A549 (cell line): ENCODE measurements at regions not wholly inside any gene's neighbourhood (a gene's known extent, or its start where the extent isn't known, plus 50 kb on each side); places are given as distances from the start of the nearest gene placed in this dataset.

Experiments
- ATAC-seq, 2 experiments: fragments of 200-7000 bp in 1 of 2; fragments of >200 bp in 1 of 2; cut with Nextera tagmentation in 1 of 2; cut with Tn5 transposase in 1 of 2; 3 replicates each; pipeline versions ENCODE4 v1.8.0 to v1.9.1; 2018 to 2020; ENCODE audit warnings: mild to moderate bottlenecking in 1 of 2, moderate library complexity in 1 of 2
- CTCF ChIA-PET: fragments of 300-600 bp; sonication (Branson Sonifier 250); formaldehyde crosslinking; extraction: SDS; loops from one replicate; lab custom pipeline; 2021; ENCODE audit warnings: antibody characterized with exemption, inconsistent platforms; lab: Yijun Ruan, JAX
- POLR2A ChIA-PET: fragments of 350-600 bp; formaldehyde crosslinking; extraction: SDS; loops from one replicate; lab custom pipeline; 2021; ENCODE audit warnings: antibody characterized with exemption, inconsistent platforms; lab: Yijun Ruan, JAX
- DNase-seq, 2 experiments: peaks; one replicate each; pipeline versions ENCODE4 v3.0.0 to v3.0.0-alpha.2; 2011 to 2016; ENCODE audit warnings: low read depth in 1 of 2, low spot score in 1 of 2
- FAIRE-seq: peaks from 2 replicates; lab custom pipeline; 2011; peaks lifted over from hg19 to GRCh38; lab: Jason Lieb, UNC
- H3K27ac ChIP-seq, 2 experiments: fragments of >200 bp; sonication (Bioruptor Twin); formaldehyde crosslinking; 3 replicates each; pipeline ENCODE4 v1.5.1; 2016 to 2017
- H3K4me1 ChIP-seq: fragments of >200 bp; sonication (Bioruptor Twin); formaldehyde crosslinking; 3 replicates; pipeline ENCODE4 v1.6.1; 2016
- H3K4me2 ChIP-seq: fragments of >200 bp; sonication (Bioruptor Twin); formaldehyde crosslinking; 3 replicates; pipeline ENCODE4 v1.6.1; 2016
- H3K4me3 ChIP-seq: fragments of >200 bp; sonication (Bioruptor Twin); formaldehyde crosslinking; 3 replicates; pipeline ENCODE4 v1.5.1; 2016
- H3K9me3 ChIP-seq: fragments of >200 bp; sonication (Bioruptor Twin); formaldehyde crosslinking; 3 replicates; pipeline ENCODE4 v1.6.1; 2016
- CEBPB ChIP-seq, 2 experiments: fragments of >200 bp in 1 of 2; sonication (Bioruptor Twin) in 1 of 2; formaldehyde crosslinking in 1 of 2; IDR thresholded peaks; 2 replicates each; pipeline ENCODE4 v1.6.1; 2012 to 2016
- CHD2 ChIP-seq: fragments of 150-350 bp; IDR thresholded peaks from 2 replicates; pipeline ENCODE4 v1.6.1; 2014; ENCODE audit warnings: low read length; ENCODE audit not compliant: partially characterized antibody
- CHD4 ChIP-seq: fragments of 200-600 bp; sonication (generic); IDR thresholded peaks from 2 replicates; pipeline ENCODE4 v1.6.1; 2016; ENCODE audit warnings: antibody characterized with exemption, mild to moderate bottlenecking, borderline replicate concordance
- FOSL2 ChIP-seq, 2 experiments: fragments of 450-650 bp in 1 of 2; fragments of >200 bp in 1 of 2; sonication (Bioruptor Twin) in 1 of 2; formaldehyde crosslinking; IDR thresholded peaks; 2 replicates each; pipeline versions ENCODE4 v1.5.0 to v1.6.1; 2016 to 2020; ENCODE audit warnings: mild to moderate bottlenecking in 1 of 2, moderate library complexity in 1 of 2
- HDAC2 ChIP-seq: fragments of 200-600 bp; sonication (generic); IDR thresholded peaks from 2 replicates; pipeline ENCODE4 v1.6.1; 2016
- HEYL ChIP-seq: fragments of 250-450 bp; sonication (Bioruptor Pico); IDR thresholded peaks from 2 replicates; pipeline ENCODE4 v1.8.0; 2021; ENCODE audit warnings: mild to moderate bottlenecking, moderate library complexity
- HOXB13 ChIP-seq: fragments of 250-450 bp; sonication (Bioruptor Pico); IDR thresholded peaks from 2 replicates; pipeline ENCODE4 v1.5.0; 2020; ENCODE audit warnings: low read depth, mild to moderate bottlenecking, moderate library complexity
- HOXB5 ChIP-seq: fragments of 250-450 bp; sonication (Bioruptor Pico); IDR thresholded peaks from 2 replicates; pipeline ENCODE4 v1.5.0; 2020; ENCODE audit warnings: mild to moderate bottlenecking, moderate library complexity
- NR3C1 ChIP-seq: fragments of >200 bp; sonication (Bioruptor Twin); formaldehyde crosslinking; IDR thresholded peaks from 3 replicates; pipeline ENCODE4 v1.6.1; 2017
- PHF8 ChIP-seq: fragments of 200-600 bp; sonication (generic); IDR thresholded peaks from 2 replicates; pipeline ENCODE4 v1.6.1; 2016; ENCODE audit warnings: low read depth, mild to moderate bottlenecking, antibody characterized with exemption, moderate library complexity, borderline replicate concordance
- POLR2A ChIP-seq: IDR thresholded peaks from 2 replicates; pipeline ENCODE4 v1.6.1; 2012; ENCODE audit warnings: mild to moderate bottlenecking, low read length
- POLR2AphosphoS2 ChIP-seq: conservative IDR thresholded peaks from 2 replicates; pipeline ENCODE4 v1.6.1; 2012; ENCODE audit warnings: low read length, improper control_type of control experiment, inconsistent platforms
- RARB ChIP-seq: fragments of 250-450 bp; sonication (Bioruptor Pico); IDR thresholded peaks from 2 replicates; pipeline ENCODE4 v1.8.0; 2021; ENCODE audit warnings: mild to moderate bottlenecking, moderate library complexity
- RNF2 ChIP-seq: fragments of 200-600 bp; sonication (generic); IDR thresholded peaks from 2 replicates; pipeline ENCODE4 v1.6.1; 2016; ENCODE audit warnings: low read depth, mild to moderate bottlenecking, antibody characterized with exemption, moderate library complexity, borderline replicate concordance
- TFCP2L1 ChIP-seq: fragments of 250-450 bp; sonication (Bioruptor Pico); IDR thresholded peaks from 2 replicates; pipeline ENCODE4 v1.5.0; 2021; ENCODE audit warnings: mild to moderate bottlenecking
- WGBS: methylation state at CpG from one replicate; pipeline ENCODE4 v1.1.6; 2017; ENCODE audit errors: missing lambda C conversion rate; 5-methylcytosine and 5-hydroxymethylcytosine counted together
- TF ChIP-seq, protein P1 (sequence below): fragments of >200 bp; sonication (Bioruptor Twin); formaldehyde crosslinking; IDR thresholded peaks from 3 replicates; pipeline ENCODE4 v1.5.1; 2016
- TF ChIP-seq, protein P2 (sequence below): fragments of 450-650 bp; IDR thresholded peaks from 2 replicates; pipeline ENCODE4 v1.6.1; 2014; ENCODE audit warnings: antibody characterized with exemption
- TF ChIP-seq, protein P3 (sequence below): IDR thresholded peaks from 2 replicates; pipeline ENCODE4 v1.6.1; 2012
- TF ChIP-seq, protein P4 (sequence below): fragments of >200 bp; sonication (Bioruptor Twin); formaldehyde crosslinking; IDR thresholded peaks from 3 replicates; pipeline ENCODE4 v1.6.1; 2016
- TF ChIP-seq, protein P5 (sequence below): IDR thresholded peaks from 2 replicates; pipeline ENCODE4 v1.6.1; 2012
- TF ChIP-seq, protein P6 (sequence below): fragments of 250-450 bp; sonication (Bioruptor Pico); IDR thresholded peaks from 2 replicates; pipeline ENCODE4 v1.5.0; 2020; ENCODE audit warnings: low read depth, mild to moderate bottlenecking, moderate library complexity
- TF ChIP-seq, protein P7 (sequence below): fragments of 200-600 bp; sonication (generic); IDR thresholded peaks from 2 replicates; pipeline ENCODE4 v1.6.1; 2016; ENCODE audit warnings: antibody characterized with exemption, mild to moderate bottlenecking, moderate library complexity

DNA sequence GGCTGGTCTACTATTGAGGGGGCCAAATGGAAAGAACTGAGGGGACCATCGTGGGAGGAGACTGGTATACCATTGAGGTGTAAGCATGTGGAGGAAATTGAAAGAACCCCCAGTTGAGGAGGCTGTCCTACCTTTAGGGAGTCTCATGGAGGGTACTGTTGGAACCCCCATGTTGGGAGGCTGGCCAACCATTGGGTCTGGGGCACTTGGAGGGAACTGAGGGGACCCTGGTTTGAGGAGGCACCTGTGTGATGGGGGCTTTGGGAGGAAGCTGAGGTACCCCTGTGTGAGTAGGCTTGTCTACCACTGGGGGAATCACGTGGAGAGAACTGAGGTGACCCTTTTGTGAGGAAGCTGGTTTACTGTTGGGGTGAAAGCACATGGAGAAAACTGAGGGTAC is 157.5 kb downstream of the FBLN2 start:
- Histone ChIP-seq H3K4me1 (no peaks in the 10 kb centered on the region), H3K4me3 (no peak overlapping the region), H3K9me3 (no peaks in the 10 kb centered on the region; the same call in 2 of the 3 replicates), H3K27ac (no peak overlapping the region), H3K4me2 (no peak overlapping the region)
- DNase-seq (no peak), ATAC-seq (no peak), FAIRE-seq (no peak)
- WGBS: 0% methylated on average over 2 of the region's 2 CpGs
- TF ChIP-seq CEBPB (IDR thresholded peaks at IDR 0.05) (no peak), HDAC2 (no peak), FOSL2 (IDR thresholded peaks at IDR 0.05) (no peak), FOSL2 (CRISPR knock-in tag; IDR thresholded peaks at IDR 0.05) (no peak), HOXB13 (CRISPR knock-in tag) (no peak), HOXB5 (CRISPR knock-in tag) (no peak), PHF8 (no peak), TFCP2L1 (no peak), POLR2AphosphoS2 (no peak), CHD2 (no peak)
- TF ChIP-seq, protein P1, sequence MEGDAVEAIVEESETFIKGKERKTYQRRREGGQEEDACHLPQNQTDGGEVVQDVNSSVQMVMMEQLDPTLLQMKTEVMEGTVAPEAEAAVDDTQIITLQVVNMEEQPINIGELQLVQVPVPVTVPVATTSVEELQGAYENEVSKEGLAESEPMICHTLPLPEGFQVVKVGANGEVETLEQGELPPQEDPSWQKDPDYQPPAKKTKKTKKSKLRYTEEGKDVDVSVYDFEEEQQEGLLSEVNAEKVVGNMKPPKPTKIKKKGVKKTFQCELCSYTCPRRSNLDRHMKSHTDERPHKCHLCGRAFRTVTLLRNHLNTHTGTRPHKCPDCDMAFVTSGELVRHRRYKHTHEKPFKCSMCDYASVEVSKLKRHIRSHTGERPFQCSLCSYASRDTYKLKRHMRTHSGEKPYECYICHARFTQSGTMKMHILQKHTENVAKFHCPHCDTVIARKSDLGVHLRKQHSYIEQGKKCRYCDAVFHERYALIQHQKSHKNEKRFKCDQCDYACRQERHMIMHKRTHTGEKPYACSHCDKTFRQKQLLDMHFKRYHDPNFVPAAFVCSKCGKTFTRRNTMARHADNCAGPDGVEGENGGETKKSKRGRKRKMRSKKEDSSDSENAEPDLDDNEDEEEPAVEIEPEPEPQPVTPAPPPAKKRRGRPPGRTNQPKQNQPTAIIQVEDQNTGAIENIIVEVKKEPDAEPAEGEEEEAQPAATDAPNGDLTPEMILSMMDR: no peak
- TF ChIP-seq, protein P2, sequence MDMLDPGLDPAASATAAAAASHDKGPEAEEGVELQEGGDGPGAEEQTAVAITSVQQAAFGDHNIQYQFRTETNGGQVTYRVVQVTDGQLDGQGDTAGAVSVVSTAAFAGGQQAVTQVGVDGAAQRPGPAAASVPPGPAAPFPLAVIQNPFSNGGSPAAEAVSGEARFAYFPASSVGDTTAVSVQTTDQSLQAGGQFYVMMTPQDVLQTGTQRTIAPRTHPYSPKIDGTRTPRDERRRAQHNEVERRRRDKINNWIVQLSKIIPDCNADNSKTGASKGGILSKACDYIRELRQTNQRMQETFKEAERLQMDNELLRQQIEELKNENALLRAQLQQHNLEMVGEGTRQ: no peak
- TF ChIP-seq, protein P3, sequence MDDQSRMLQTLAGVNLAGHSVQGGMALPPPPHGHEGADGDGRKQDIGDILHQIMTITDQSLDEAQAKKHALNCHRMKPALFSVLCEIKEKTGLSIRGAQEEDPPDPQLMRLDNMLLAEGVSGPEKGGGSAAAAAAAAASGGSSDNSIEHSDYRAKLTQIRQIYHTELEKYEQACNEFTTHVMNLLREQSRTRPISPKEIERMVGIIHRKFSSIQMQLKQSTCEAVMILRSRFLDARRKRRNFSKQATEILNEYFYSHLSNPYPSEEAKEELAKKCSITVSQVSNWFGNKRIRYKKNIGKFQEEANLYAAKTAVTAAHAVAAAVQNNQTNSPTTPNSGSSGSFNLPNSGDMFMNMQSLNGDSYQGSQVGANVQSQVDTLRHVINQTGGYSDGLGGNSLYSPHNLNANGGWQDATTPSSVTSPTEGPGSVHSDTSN: no peak
- TF ChIP-seq, protein P4, sequence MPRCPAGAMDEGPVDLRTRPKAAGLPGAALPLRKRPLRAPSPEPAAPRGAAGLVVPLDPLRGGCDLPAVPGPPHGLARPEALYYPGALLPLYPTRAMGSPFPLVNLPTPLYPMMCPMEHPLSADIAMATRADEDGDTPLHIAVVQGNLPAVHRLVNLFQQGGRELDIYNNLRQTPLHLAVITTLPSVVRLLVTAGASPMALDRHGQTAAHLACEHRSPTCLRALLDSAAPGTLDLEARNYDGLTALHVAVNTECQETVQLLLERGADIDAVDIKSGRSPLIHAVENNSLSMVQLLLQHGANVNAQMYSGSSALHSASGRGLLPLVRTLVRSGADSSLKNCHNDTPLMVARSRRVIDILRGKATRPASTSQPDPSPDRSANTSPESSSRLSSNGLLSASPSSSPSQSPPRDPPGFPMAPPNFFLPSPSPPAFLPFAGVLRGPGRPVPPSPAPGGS: no peak
- TF ChIP-seq, protein P5, sequence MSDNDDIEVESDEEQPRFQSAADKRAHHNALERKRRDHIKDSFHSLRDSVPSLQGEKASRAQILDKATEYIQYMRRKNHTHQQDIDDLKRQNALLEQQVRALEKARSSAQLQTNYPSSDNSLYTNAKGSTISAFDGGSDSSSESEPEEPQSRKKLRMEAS: no peak
- CTCF ChIA-PET: no interaction called here
- POLR2A ChIA-PET: no interaction called here

DNA sequence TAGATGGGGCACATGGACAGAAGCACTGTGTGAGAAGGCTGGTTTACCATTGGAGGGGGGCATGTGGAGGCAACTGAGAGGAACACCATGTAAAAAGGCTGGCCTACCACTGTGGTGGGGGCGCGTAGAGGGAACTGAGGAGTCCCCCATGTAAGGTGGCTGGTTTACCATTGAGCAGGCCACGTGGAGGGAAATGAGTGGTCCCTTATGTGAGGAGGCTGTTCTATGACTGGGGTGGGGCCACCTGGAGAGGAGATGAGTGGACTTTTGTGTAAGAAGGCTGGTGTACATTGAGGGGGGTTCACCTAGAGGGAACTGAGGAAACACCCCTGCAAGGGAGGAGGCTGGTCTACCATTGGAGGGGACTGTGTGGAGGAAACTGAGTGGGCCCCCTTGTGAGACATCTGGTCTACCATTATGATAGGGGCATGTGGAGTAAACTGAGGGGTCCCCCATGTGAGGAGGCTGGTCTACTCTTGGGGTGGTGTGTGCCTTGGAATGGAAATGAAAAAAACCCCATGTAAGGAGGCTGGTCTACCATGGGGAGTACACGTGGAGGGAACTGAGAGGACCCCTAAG is 156.9 kb downstream of the FBLN2 start:
- POLR2A ChIA-PET: no interaction called here
- WGBS: 49% methylated on average over 4 of the region's 4 CpGs
- FAIRE-seq (no peak), DNase-seq (no peak), ATAC-seq (no peak)
- CTCF ChIA-PET: no interaction called here
- Histone ChIP-seq H3K4me2 (no peak overlapping the region), H3K4me1 (no peaks in the 10 kb centered on the region), H3K9me3 (no peaks in the 10 kb centered on the region; the same call in 2 of the 3 replicates), H3K27ac (no peak overlapping the region), H3K4me3 (no peak overlapping the region)
- TF ChIP-seq, protein P6, sequence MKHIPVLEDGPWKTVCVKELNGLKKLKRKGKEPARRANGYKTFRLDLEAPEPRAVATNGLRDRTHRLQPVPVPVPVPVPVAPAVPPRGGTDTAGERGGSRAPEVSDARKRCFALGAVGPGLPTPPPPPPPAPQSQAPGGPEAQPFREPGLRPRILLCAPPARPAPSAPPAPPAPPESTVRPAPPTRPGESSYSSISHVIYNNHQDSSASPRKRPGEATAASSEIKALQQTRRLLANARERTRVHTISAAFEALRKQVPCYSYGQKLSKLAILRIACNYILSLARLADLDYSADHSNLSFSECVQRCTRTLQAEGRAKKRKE (CRISPR knock-in tag): no peak
- TF ChIP-seq RNF2 (no peak), HEYL (CRISPR knock-in tag) (no peak), RARB (CRISPR knock-in tag) (no peak), HDAC2 (no peak), POLR2A (no peak), NR3C1 (no peak), CHD4 (no peak), FOSL2 (IDR thresholded peaks at IDR 0.05) (no peak), FOSL2 (CRISPR knock-in tag; IDR thresholded peaks at IDR 0.05) (no peak)
- TF ChIP-seq, protein P7, sequence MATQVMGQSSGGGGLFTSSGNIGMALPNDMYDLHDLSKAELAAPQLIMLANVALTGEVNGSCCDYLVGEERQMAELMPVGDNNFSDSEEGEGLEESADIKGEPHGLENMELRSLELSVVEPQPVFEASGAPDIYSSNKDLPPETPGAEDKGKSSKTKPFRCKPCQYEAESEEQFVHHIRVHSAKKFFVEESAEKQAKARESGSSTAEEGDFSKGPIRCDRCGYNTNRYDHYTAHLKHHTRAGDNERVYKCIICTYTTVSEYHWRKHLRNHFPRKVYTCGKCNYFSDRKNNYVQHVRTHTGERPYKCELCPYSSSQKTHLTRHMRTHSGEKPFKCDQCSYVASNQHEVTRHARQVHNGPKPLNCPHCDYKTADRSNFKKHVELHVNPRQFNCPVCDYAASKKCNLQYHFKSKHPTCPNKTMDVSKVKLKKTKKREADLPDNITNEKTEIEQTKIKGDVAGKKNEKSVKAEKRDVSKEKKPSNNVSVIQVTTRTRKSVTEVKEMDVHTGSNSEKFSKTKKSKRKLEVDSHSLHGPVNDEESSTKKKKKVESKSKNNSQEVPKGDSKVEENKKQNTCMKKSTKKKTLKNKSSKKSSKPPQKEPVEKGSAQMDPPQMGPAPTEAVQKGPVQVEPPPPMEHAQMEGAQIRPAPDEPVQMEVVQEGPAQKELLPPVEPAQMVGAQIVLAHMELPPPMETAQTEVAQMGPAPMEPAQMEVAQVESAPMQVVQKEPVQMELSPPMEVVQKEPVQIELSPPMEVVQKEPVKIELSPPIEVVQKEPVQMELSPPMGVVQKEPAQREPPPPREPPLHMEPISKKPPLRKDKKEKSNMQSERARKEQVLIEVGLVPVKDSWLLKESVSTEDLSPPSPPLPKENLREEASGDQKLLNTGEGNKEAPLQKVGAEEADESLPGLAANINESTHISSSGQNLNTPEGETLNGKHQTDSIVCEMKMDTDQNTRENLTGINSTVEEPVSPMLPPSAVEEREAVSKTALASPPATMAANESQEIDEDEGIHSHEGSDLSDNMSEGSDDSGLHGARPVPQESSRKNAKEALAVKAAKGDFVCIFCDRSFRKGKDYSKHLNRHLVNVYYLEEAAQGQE: no peak
